ENCODE measurements at regions not wholly inside any gene's neighbourhood (a gene's known extent, or its start where the extent isn't known, plus 50 kb on each side); places are given as distances from the start of the nearest gene placed in this dataset.

GRCh38 chr5:58075907-58076306 lies 384.0 kb downstream of the PLK2 start:
- Histone ChIP-seq H3K9ac (ENCODE audit: low read length) (no peak overlapping the region), H3K79me2 (ENCODE audit: control insufficient read depth, insufficient read depth, low read length) (no peaks in the 10 kb centered on the region), H2AFZ (ENCODE audit: insufficient read depth, low read depth, low read length, poor library complexity, severe bottlenecking) (no peak overlapping the region), H3K27ac (ENCODE audit: low read length in 2 of 2) (no peak overlapping the region), H3K4me1 (ENCODE audit: control insufficient read depth in 2 of 2, insufficient read depth in 2 of 2, low read length in 2 of 2) (no peaks in the 10 kb centered on the region), H3K4me3 (ENCODE audit: control extremely low read depth in 1 of 5, extremely low read depth in 1 of 5, insufficient read depth in 1 of 5, low read depth in 2 of 5, low read length in 4 of 5) (no peak overlapping the region), H3K27me3 (replicated peaks in 1 of 4; ENCODE audit: control extremely low read depth in 1 of 4, control insufficient read depth in 3 of 4, insufficient read depth in 4 of 4, low read length in 3 of 4) (no peaks in the 10 kb centered on the region), H4K20me1 (ENCODE audit: control insufficient read depth, insufficient read depth, low read length, poor library complexity, severe bottlenecking) (no peaks in the 10 kb centered on the region), H3K36me3 (replicated peaks in 1 of 2; ENCODE audit: control extremely low read depth in 1 of 2, control insufficient read depth in 1 of 2, extremely low read depth in 1 of 2, insufficient read depth in 2 of 2, low read length in 1 of 2) (no peaks in the 10 kb centered on the region), H3K4me2 (replicated peaks; ENCODE audit: low read depth, low read length, poor library complexity, severe bottlenecking) (no peak overlapping the region), H3K9me3 (ENCODE audit: control extremely low read depth in 1 of 3, control insufficient read depth in 2 of 3, insufficient read depth in 1 of 3, low read length in 2 of 3) (no peaks in the 10 kb centered on the region)
- H3K27ac Mint-ChIP-seq: no peak overlapping the region
- no peak for ATAC-seq (ENCODE audit: low read depth)
- TF ChIP-seq EZH2 (IDR thresholded peaks at IDR 0.05; ENCODE audit: borderline replicate concordance, insufficient read depth, low read depth, low read length, poor library complexity, severe bottlenecking) (no peak), CTCF (IDR thresholded peaks at IDR 0.05) (no peak)
- H3K4me1 Mint-ChIP-seq: no peaks in the 10 kb centered on the region
- intact Hi-C loops (cut with micrococcal nuclease): no loop called here
- no peak overlapping the region for H3K4me3 Mint-ChIP-seq
- ChIA-PET POLR2A (no interaction called here), CTCF (no interaction called here)
- no peaks in the 10 kb centered on the region for H3K9me3 Mint-ChIP-seq (ENCODE audit: insufficient read depth)
- no CpG with 5 or more reads among the region's 3 CpGs for WGBS (ENCODE audit: insufficient coverage)
- H3K27me3 Mint-ChIP-seq: no peaks in the 10 kb centered on the region
- no peak for DNase-seq

- H3K9me3 ChIP-seq (ENCODE audit: control extremely low read depth in 1 of 3, control insufficient read depth in 2 of 3, insufficient read depth in 1 of 3, low read length in 2 of 3): no peaks in the 10 kb centered on the region
- no peaks in the 10 kb centered on the region for H3K27me3 Mint-ChIP-seq
- ChIA-PET POLR2A (no interaction called here), CTCF (no interaction called here)
- H3K27ac Mint-ChIP-seq: no peak overlapping the region
- no peaks in the 10 kb centered on the region for H3K36me3 ChIP-seq (replicated peaks in 1 of 2; ENCODE audit: control extremely low read depth in 1 of 2, control insufficient read depth in 1 of 2, extremely low read depth in 1 of 2, insufficient read depth in 2 of 2, low read length in 1 of 2)
- H3K9me3 Mint-ChIP-seq (ENCODE audit: insufficient read depth): no peaks in the 10 kb centered on the region
- no peaks in the 10 kb centered on the region for H3K79me2 ChIP-seq (ENCODE audit: control insufficient read depth, insufficient read depth, low read length)
- ATAC-seq (ENCODE audit: low read depth) (no peak), DNase-seq (no peak)
- no peaks in the 10 kb centered on the region for H3K27me3 ChIP-seq (replicated peaks in 1 of 4; ENCODE audit: control extremely low read depth in 1 of 4, control insufficient read depth in 3 of 4, insufficient read depth in 4 of 4, low read length in 3 of 4)
- no peak overlapping the region for H3K27ac ChIP-seq (ENCODE audit: low read length in 2 of 2)
- H3K4me2 ChIP-seq (replicated peaks; ENCODE audit: low read depth, low read length, poor library complexity, severe bottlenecking): no peak overlapping the region
- H3K4me1 ChIP-seq (ENCODE audit: control insufficient read depth in 2 of 2, insufficient read depth in 2 of 2, low read length in 2 of 2): no peaks in the 10 kb centered on the region
- H3K4me3 Mint-ChIP-seq: no peak overlapping the region
- no peaks in the 10 kb centered on the region for H3K4me1 Mint-ChIP-seq
- 100% methylated on average over 2 of the region's 7 CpGs for WGBS (ENCODE audit: insufficient coverage)
- H4K20me1 ChIP-seq (ENCODE audit: control insufficient read depth, insufficient read depth, low read length, poor library complexity, severe bottlenecking): no peaks in the 10 kb centered on the region
- no peak for TF ChIP-seq EZH2 (IDR thresholded peaks at IDR 0.05; ENCODE audit: borderline replicate concordance, insufficient read depth, low read depth, low read length, poor library complexity, severe bottlenecking)
- TF ChIP-seq CTCF (IDR thresholded peaks at IDR 0.05): no peak
- no peak overlapping the region for H3K9ac ChIP-seq (ENCODE audit: low read length)
- intact Hi-C loops (cut with micrococcal nuclease): no loop called here
- no peak overlapping the region for H3K4me3 ChIP-seq (ENCODE audit: control extremely low read depth in 1 of 5, extremely low read depth in 1 of 5, insufficient read depth in 1 of 5, low read depth in 2 of 5, low read length in 4 of 5)
- H2AFZ ChIP-seq (ENCODE audit: insufficient read depth, low read depth, low read length, poor library complexity, severe bottlenecking): no peak overlapping the region
Observed at GRCh38 chr5:58074717-58075116, 385.2 kb downstream of the PLK2 start.
